Activated B cell treated with CpG ODN at 0.5 μM for 24 hours (primary cell): ENCODE measurements at regions not wholly inside any gene's neighbourhood (a gene's known extent, or its start where the extent isn't known, plus 50 kb on each side); places are given as distances from the start of the nearest gene placed in this dataset.

Experiments
- ATAC-seq: fragments of 200-7000 bp; cut with Tn5 transposase; one replicate; pipeline ENCODE4 v1.10.0; 2021; ENCODE audit warnings: low read depth, mild to moderate bottlenecking, moderate library complexity
- CTCF ChIA-PET: fragments of 350-600 bp; sonication (Branson Sonifier 250); formaldehyde crosslinking; loops from one replicate; lab custom pipeline; 2021; ENCODE audit warnings: antibody characterized with exemption; lab: Charles Lee
- POLR2A ChIA-PET: fragments of 350-600 bp; sonication (Branson Sonifier 250); formaldehyde crosslinking; loops from one replicate; lab custom pipeline; 2021; ENCODE audit warnings: antibody characterized with exemption; lab: Charles Lee
- DNase-seq: peaks from one replicate; pipeline ENCODE4 v3.0.0; 2022
- H3K27ac Mint-ChIP-seq: one replicate; pipeline ENCODE4 v1.8.0; 2020; ENCODE audit warnings: mixed read lengths
- H3K27me3 Mint-ChIP-seq: one replicate; pipeline ENCODE4 v1.8.0; 2021; ENCODE audit warnings: mixed read lengths
- H3K36me3 Mint-ChIP-seq: one replicate; pipeline ENCODE4 v1.8.0; 2021; ENCODE audit warnings: low read depth, mixed read lengths
- H3K4me1 Mint-ChIP-seq: one replicate; pipeline ENCODE4 v1.8.0; 2021; ENCODE audit warnings: mixed read lengths
- H3K4me3 Mint-ChIP-seq: one replicate; pipeline ENCODE4 v1.8.0; 2020; ENCODE audit warnings: mild to moderate bottlenecking, mixed read lengths
- H3K9me3 Mint-ChIP-seq: one replicate; pipeline ENCODE4 v1.8.0; 2020; ENCODE audit warnings: mixed read lengths
- intact Hi-C: fragments of 100-400 bp; cut with micrococcal nuclease; formaldehyde crosslinking; loops from one replicate; pipeline ENCODE4 v1.15.1; 2024
- TF ChIP-seq, protein P1 (sequence below): fragments of 200-600 bp; IDR thresholded peaks from one replicate; pipeline ENCODE4 v1.8.0; 2022; ENCODE audit warnings: antibody characterized with exemption, mild to moderate bottlenecking

DNA sequence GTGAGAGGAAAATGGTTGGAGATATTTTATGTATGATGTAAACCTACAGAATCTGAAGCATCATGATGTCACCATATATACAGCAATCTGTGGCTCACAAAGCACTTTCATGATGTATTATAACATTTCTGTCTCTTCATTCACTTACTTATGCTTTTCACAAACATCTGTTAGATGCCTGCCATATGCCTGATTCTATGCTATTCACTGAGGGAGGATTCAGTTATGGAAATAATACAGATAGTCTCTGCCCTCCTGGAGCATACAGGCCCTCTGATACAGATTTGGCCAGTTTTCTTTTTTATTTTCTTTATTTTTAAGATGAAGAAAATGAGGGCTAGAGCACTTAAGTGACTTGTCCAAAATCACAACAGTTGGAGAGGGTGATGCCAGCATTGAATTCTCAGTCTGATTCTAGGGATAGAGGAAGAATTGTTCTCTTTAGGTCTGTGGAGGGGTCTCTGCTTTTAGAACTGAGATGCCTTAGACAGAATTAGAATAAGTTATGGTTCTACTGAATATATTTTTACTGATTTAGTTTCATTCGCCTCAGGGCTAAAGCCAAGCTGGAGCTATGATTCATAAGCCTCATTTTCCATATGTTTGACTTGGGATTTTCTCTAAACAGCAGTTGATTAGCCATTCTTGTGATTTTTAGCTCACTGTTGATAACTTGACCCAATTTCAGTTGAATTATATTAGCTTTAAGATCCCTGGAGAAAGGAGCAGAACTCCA lies 636.4 kb downstream of the PRELID2 start:
- CTCF ChIA-PET = no interaction called here
- Mint-ChIP-seq H3K4me3 (no peak overlapping the region), H3K27ac (no peak overlapping the region), H3K9me3 (no peaks in the 10 kb centered on the region), H3K4me1 (no peaks in the 10 kb centered on the region), H3K36me3 (no peaks in the 10 kb centered on the region), H3K27me3 (no peaks in the 10 kb centered on the region)
- POLR2A ChIA-PET = no interaction called here
- TF ChIP-seq, protein P1, sequence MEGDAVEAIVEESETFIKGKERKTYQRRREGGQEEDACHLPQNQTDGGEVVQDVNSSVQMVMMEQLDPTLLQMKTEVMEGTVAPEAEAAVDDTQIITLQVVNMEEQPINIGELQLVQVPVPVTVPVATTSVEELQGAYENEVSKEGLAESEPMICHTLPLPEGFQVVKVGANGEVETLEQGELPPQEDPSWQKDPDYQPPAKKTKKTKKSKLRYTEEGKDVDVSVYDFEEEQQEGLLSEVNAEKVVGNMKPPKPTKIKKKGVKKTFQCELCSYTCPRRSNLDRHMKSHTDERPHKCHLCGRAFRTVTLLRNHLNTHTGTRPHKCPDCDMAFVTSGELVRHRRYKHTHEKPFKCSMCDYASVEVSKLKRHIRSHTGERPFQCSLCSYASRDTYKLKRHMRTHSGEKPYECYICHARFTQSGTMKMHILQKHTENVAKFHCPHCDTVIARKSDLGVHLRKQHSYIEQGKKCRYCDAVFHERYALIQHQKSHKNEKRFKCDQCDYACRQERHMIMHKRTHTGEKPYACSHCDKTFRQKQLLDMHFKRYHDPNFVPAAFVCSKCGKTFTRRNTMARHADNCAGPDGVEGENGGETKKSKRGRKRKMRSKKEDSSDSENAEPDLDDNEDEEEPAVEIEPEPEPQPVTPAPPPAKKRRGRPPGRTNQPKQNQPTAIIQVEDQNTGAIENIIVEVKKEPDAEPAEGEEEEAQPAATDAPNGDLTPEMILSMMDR = no peak
- no peak for DNase-seq
- no peak for ATAC-seq
- intact Hi-C loops = no loop called here

DNA sequence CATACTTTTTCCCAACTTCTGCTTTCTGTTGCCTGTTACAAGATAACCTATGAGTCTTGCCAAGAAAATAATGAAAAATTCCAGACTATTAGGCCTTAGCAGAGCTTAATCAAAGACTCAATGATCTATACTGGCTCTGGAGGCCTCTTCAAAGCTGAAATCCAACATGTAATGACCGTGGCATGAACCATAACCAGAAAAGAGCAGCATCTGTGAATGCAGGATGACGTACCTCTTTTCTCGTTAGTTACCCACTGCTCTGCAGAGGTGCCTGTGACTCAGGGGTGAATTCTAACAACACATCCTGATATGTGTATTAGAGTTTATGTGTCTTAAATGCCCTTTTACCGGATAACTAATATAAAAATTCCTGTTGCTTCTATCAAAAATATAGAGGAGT lies 645.4 kb downstream of the PRELID2 start:
- H3K9me3 Mint-ChIP-seq = no peaks in the 10 kb centered on the region
- CTCF ChIA-PET = no interaction called here
- no peaks in the 10 kb centered on the region for H3K36me3 Mint-ChIP-seq
- intact Hi-C loops = no loop called here
- H3K4me3 Mint-ChIP-seq = no peak overlapping the region
- no peak for DNase-seq
- ATAC-seq = no peak
- no peaks in the 10 kb centered on the region for H3K27me3 Mint-ChIP-seq
- H3K4me1 Mint-ChIP-seq = no peaks in the 10 kb centered on the region
- TF ChIP-seq, protein P1 = no peak
- no peak overlapping the region for H3K27ac Mint-ChIP-seq
- POLR2A ChIA-PET = no interaction called here

DNA sequence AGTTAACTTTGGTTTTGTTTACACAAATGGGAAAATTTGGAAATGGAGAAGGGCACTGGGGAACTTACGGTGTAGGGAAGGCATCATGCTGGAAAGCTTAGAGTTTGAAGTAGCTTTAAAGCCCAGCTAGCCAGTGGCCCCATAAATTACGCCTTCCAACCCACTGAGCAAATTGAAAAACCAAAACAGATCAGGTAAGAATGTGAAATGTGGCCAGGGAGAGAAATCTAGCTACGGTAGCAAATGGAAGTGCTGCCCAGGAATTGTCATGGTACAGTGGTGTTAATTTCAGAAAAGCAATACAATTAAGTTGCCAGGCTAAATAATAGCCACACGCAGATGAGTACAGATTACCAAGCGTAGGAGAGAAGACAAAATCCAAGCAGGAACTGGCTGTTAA lies 654.8 kb downstream of the PRELID2 start:
- H3K36me3 Mint-ChIP-seq = no peaks in the 10 kb centered on the region
- TF ChIP-seq, protein P1 = no peak
- no peaks in the 10 kb centered on the region for H3K4me1 Mint-ChIP-seq
- no peak for ATAC-seq
- H3K27me3 Mint-ChIP-seq = no peaks in the 10 kb centered on the region
- no peak for DNase-seq
- no peaks in the 10 kb centered on the region for H3K9me3 Mint-ChIP-seq
- intact Hi-C loops = no loop called here
- ChIA-PET CTCF (no interaction called here), POLR2A (no interaction called here)
- H3K27ac Mint-ChIP-seq = no peak overlapping the region
- H3K4me3 Mint-ChIP-seq = no peak overlapping the region

DNA sequence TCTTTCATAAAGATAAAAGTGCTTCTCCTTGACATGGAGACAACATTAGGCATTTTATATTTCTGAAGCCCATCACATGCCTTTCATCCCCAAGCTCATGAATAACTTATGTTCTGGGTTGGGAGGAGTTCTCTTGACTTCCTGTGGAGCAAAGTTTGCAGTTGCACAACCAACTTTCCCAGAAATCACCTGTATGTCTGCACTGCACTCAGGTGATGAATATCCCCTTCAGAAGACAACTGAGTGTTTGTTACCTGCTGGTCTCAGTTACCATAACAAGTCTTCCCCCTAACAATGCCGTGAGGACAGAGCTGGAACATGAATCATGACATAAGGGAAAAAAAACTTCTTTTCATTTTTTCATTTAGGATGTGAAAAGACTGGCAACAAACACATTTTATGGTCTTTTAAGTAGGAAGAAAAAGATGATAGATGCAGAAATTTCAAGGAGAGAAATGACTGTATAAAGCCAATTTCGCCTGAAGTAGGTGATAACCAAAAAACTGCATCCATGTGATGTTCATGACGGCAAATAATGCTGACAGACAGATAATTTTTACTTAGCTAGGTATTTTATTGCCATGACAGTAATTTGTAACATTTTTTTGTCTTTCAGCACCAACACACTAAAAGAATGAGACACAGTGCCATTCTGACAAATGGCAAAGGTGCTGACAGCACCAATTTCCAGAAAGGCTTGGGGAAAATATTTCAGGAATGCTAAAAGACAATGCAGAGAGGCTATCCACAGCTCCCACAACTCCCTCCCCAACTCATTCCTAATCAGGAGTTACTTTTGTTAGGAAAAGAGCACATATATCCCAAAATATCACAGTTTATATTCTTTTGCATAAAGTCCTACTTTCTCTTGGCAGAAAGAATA lies 656.3 kb downstream of the PRELID2 start:
- no peaks in the 10 kb centered on the region for H3K4me1 Mint-ChIP-seq
- no peaks in the 10 kb centered on the region for H3K36me3 Mint-ChIP-seq
- no peak for DNase-seq
- no peak for ATAC-seq
- H3K27me3 Mint-ChIP-seq = no peaks in the 10 kb centered on the region
- no peaks in the 10 kb centered on the region for H3K9me3 Mint-ChIP-seq
- POLR2A ChIA-PET = no interaction called here
- H3K27ac Mint-ChIP-seq = no peak overlapping the region
- intact Hi-C loops = no loop called here
- CTCF ChIA-PET = no interaction called here
- TF ChIP-seq, protein P1 = no peak
- no peak overlapping the region for H3K4me3 Mint-ChIP-seq

DNA sequence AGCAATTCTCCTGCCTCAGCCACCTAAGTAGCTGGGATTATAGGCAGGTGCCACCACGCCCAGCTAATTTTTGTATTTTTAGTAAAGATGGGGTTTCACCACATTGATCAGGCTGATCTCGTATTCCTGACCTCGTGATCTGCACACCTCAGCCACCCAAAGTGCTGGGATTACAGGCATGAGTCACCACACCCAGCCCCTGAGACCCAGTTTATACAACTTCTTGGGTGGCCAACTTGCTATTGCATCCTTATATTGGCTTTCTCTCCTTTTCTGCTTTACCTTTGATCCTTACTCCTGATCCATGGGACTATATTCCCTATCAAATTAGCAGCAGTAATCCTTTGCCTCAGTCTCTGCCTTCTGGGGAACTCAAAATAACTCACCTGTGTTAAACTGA lies 659.1 kb downstream of the PRELID2 start:
- Mint-ChIP-seq H3K36me3 (no peaks in the 10 kb centered on the region), H3K4me1 (no peaks in the 10 kb centered on the region), H3K4me3 (no peak overlapping the region), H3K27ac (no peak overlapping the region), H3K27me3 (no peaks in the 10 kb centered on the region), H3K9me3 (no peaks in the 10 kb centered on the region)
- ATAC-seq (no peak), DNase-seq (no peak)
- ChIA-PET POLR2A (no interaction called here), CTCF (no interaction called here)
- intact Hi-C loops = no loop called here
- TF ChIP-seq, protein P1 = no peak
